HUES48 (cell line): ENCODE measurements at regions not wholly inside any gene's neighbourhood (a gene's known extent, or its start where the extent isn't known, plus 50 kb on each side); places are given as distances from the start of the nearest gene placed in this dataset.

Source experiments
- H3K27ac ChIP-seq: one replicate; pipeline ENCODE4 v1.7.0; 2013; ENCODE audit warnings: low read depth, low read length, inconsistent platforms
- H3K27me3 ChIP-seq: 2 replicates; pipeline ENCODE4 v1.6.1; 2013; ENCODE audit warnings: mild to moderate bottlenecking, low read length; ENCODE audit not compliant: control insufficient read depth, insufficient read depth
- H3K36me3 ChIP-seq: 2 replicates; pipeline ENCODE4 v1.6.1; 2013; ENCODE audit warnings: low read length; ENCODE audit not compliant: control insufficient read depth, insufficient read depth
- H3K4me1 ChIP-seq: 2 replicates; pipeline ENCODE4 v1.6.1; 2013; ENCODE audit warnings: mild to moderate bottlenecking, low read length; ENCODE audit not compliant: control insufficient read depth, insufficient read depth
- H3K4me3 ChIP-seq: 2 replicates; pipeline ENCODE4 v1.5.1; 2013; ENCODE audit warnings: mild to moderate bottlenecking, low read depth, low read length
- H3K9ac ChIP-seq: 2 replicates; pipeline ENCODE4 v1.6.1; 2013; ENCODE audit warnings: mild to moderate bottlenecking, low read depth, low read length, moderate library complexity
- H3K9me3 ChIP-seq: 2 replicates; pipeline ENCODE4 v1.6.1; 2013; ENCODE audit warnings: low read length; ENCODE audit not compliant: control insufficient read depth, insufficient read depth

DNA sequence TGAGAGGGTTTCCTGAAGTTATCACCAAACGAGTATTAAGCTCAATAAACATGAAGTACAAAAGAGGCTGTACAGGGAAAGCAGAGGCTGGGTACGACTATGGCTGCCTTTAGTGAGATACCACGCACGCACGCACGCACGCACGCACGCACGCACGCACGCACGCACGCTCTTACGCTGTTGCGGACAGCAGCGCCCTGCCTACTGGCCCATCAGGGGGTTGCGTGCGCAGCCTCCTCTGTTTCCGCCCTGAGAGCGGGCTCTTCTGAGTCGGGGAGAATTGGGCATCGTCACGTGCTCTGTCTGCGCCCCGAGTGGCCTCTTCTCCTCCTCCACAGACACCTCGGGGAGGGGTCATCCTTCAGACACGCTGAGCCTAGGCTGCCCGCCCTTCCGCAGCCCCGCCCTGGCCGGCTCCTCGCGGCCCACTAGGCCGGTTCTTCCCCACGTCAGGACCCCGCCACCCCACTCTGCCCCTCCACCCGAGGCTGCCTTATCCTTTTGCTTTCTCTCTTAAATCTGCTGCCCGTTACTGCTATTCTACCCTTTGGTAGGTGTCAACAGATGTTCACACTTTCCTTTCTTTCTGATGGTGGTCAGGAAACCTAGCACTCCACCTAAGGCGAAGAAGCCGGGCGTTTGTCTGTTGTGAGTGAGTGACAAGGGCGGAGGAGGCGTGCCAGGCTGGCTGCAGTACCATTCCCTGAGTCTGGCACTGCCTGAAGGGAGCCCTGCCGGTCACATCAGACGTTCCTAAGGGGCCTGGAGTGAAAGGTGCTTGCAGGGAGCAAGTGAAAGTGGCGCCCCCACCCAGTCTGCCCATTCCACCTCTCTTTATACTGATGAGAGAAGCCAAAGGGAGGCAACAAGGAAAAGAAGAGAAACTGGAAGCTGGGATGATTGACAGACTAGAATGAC lies 300.4 kb upstream of the B3GAT1 start:
- no peaks in the 10 kb centered on the region for H3K27me3 ChIP-seq
- H3K4me1 ChIP-seq, result no peaks in the 10 kb centered on the region
- H3K27ac ChIP-seq, result no peak overlapping the region
- H3K4me3 ChIP-seq, result no peak overlapping the region
- no peak overlapping the region for H3K9ac ChIP-seq
- H3K36me3 ChIP-seq, result no peaks in the 10 kb centered on the region
- no peaks in the 10 kb centered on the region for H3K9me3 ChIP-seq

DNA sequence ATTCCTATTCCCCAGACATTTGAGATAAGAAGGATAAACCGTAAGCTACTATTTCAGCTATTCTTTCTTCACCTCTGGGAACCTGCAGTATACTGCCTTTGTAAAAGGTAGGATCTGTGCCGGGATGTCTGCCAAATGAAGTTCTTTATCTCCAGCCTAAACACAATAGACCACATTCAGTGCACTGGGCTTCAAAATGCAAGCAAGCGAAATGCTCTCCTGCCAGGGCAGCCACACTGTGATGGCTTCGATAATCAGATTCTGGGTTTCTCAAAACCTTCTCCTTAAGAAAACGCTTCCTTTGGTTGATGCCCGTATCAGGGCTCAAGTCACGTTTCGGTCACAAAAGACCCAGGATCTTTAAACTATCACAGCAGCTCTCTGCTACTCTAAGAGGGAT lies 299.5 kb upstream of the B3GAT1 start:
- H3K4me3 ChIP-seq, result no peak overlapping the region
- no peaks in the 10 kb centered on the region for H3K36me3 ChIP-seq
- H3K27me3 ChIP-seq, result no peaks in the 10 kb centered on the region
- no peaks in the 10 kb centered on the region for H3K9me3 ChIP-seq
- no peak overlapping the region for H3K27ac ChIP-seq
- no peak overlapping the region for H3K9ac ChIP-seq
- no peaks in the 10 kb centered on the region for H3K4me1 ChIP-seq

GRCh38 chr11:134710861-134711407 lies 298.9 kb upstream of the B3GAT1 start:
- H3K4me1 ChIP-seq, result no peaks in the 10 kb centered on the region
- H3K9ac ChIP-seq, result no peak overlapping the region
- H3K27ac ChIP-seq, result no peak overlapping the region
- H3K27me3 ChIP-seq, result no peaks in the 10 kb centered on the region
- no peaks in the 10 kb centered on the region for H3K9me3 ChIP-seq
- no peaks in the 10 kb centered on the region for H3K36me3 ChIP-seq
- H3K4me3 ChIP-seq, result no peak overlapping the region

- no peaks in the 10 kb centered on the region for H3K9me3 ChIP-seq
- H3K27ac ChIP-seq, result no peak overlapping the region
- H3K9ac ChIP-seq, result no peak overlapping the region
- no peaks in the 10 kb centered on the region for H3K36me3 ChIP-seq
- no peak overlapping the region for H3K4me3 ChIP-seq
- no peaks in the 10 kb centered on the region for H3K4me1 ChIP-seq
- no peaks in the 10 kb centered on the region for H3K27me3 ChIP-seq
Observed at GRCh38 chr11:134705858-134706257, 293.8 kb upstream of the B3GAT1 start.

DNA sequence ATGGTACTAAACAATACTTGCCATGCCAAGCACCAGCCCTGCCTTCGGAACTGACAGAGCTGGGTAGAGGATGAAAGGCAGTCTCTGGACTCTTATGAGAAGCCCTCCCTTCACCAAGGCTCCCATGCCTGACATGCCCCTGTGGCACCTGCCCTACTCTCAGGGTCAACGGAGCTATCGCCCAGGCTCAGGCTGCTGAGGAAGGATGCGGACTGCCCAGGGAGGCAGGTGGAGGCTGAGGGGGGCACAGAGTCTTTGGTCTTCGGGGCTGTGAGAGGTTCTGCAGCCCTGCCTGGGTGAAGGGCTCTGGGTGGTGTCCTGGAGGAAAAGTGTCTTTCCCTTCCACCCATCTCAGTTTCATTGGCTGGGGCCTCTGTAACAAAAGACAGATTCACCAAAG lies 290.8 kb upstream of the B3GAT1 start:
- Histone ChIP-seq H3K27me3 (no peaks in the 10 kb centered on the region), H3K4me1 (no peaks in the 10 kb centered on the region), H3K36me3 (no peaks in the 10 kb centered on the region), H3K9me3 (no peaks in the 10 kb centered on the region), H3K4me3 (no peak overlapping the region), H3K9ac (no peak overlapping the region), H3K27ac (no peak overlapping the region)

- no peak overlapping the region for H3K4me3 ChIP-seq
- H3K27ac ChIP-seq, result no peak overlapping the region
- H3K9me3 ChIP-seq, result no peaks in the 10 kb centered on the region
- H3K27me3 ChIP-seq, result no peaks in the 10 kb centered on the region
- H3K4me1 ChIP-seq, result no peaks in the 10 kb centered on the region
- no peaks in the 10 kb centered on the region for H3K36me3 ChIP-seq
- no peak overlapping the region for H3K9ac ChIP-seq
Observed at GRCh38 chr11:134701564-134702165, 289.6 kb upstream of the B3GAT1 start.

DNA sequence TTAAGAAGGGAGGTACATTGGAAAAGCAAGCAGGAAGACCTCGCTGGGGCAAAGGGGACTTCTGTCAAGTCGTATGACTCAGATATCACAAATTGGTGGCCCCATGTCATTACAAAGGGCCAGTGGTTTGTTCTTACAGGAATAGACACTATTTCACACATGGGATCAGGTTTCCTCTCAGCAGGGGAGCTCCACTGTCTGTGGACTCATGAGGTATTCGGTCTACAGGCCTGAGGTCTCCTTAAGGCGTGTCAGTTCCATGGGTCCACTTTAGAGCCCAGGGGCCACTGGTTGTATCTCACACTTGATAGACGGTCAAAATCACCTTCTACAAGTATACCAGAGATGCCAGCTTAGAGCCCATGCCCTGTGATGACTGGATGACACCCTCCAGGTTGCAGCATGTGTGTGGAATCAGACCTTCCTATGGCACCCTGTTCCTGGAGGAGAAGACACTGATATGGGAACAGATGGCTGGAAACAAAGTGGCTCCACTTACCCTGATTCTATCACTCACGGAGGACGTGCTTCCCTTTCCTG lies 288.1 kb upstream of the B3GAT1 start:
- no peak overlapping the region for H3K27ac ChIP-seq
- H3K4me3 ChIP-seq, result no peak overlapping the region
- H3K9me3 ChIP-seq, result no peaks in the 10 kb centered on the region
- no peaks in the 10 kb centered on the region for H3K36me3 ChIP-seq
- no peak overlapping the region for H3K9ac ChIP-seq
- H3K27me3 ChIP-seq, result no peaks in the 10 kb centered on the region
- H3K4me1 ChIP-seq, result no peaks in the 10 kb centered on the region

DNA sequence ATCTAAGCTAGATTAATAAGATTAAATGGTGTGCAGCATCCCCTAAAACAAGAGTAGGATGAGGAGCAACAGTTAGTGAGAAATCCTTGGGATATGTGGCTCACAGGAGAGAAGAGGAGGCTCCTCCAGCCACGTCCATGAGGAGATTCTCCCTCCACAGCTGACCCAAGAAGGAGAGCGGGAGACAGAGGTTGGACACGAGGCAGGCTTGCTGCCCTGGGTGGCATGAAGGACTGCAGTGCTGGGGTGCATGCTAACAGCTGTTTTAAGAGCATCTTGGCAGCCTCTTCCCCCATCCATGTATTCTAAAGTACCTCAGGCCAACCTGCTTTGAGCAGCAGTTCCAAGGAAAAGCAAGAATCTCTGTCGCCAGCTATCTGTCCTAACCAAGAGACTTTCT lies 284.4 kb upstream of the B3GAT1 start:
- Histone ChIP-seq H3K36me3 (no peaks in the 10 kb centered on the region), H3K9ac (no peak overlapping the region), H3K9me3 (no peaks in the 10 kb centered on the region), H3K27ac (no peak overlapping the region), H3K27me3 (no peaks in the 10 kb centered on the region), H3K4me1 (no peaks in the 10 kb centered on the region), H3K4me3 (no peak overlapping the region)

- Histone ChIP-seq H3K27ac (no peak overlapping the region), H3K4me3 (no peak overlapping the region), H3K9me3 (no peaks in the 10 kb centered on the region), H3K27me3 (no peaks in the 10 kb centered on the region), H3K36me3 (no peaks in the 10 kb centered on the region), H3K9ac (no peak overlapping the region), H3K4me1 (no peaks in the 10 kb centered on the region)
Observed at GRCh38 chr11:134691985-134692384, 279.9 kb upstream of the B3GAT1 start.

- no peaks in the 10 kb centered on the region for H3K36me3 ChIP-seq
- no peak overlapping the region for H3K9ac ChIP-seq
- no peaks in the 10 kb centered on the region for H3K27me3 ChIP-seq
- H3K4me3 ChIP-seq, result no peak overlapping the region
- H3K27ac ChIP-seq, result no peak overlapping the region
- no peaks in the 10 kb centered on the region for H3K4me1 ChIP-seq
- no peaks in the 10 kb centered on the region for H3K9me3 ChIP-seq
Observed at GRCh38 chr11:134691295-134691873, 279.3 kb upstream of the B3GAT1 start.

DNA sequence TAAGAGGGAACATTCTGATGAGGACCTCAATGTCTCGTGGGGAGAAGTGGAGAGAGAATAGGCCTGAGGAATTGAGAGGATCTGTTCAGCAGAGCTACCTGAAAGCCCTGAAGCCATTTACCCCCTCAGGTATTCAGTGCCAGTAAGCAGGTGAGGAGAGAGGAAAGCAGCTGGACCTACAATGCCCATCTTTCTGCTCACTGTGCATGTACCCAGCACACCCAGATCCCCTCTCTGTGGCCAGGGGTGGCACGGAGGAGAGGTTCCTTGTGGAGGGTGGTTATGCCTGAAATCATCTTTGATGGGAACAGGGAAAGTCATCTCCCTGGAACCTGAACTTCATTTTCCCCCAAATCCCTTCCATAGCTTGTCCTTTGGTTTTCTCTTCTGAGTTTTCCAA lies 277.8 kb upstream of the B3GAT1 start:
- no peak overlapping the region for H3K27ac ChIP-seq
- no peak overlapping the region for H3K9ac ChIP-seq
- no peaks in the 10 kb centered on the region for H3K27me3 ChIP-seq
- H3K4me1 ChIP-seq, result no peaks in the 10 kb centered on the region
- no peaks in the 10 kb centered on the region for H3K9me3 ChIP-seq
- no peak overlapping the region for H3K4me3 ChIP-seq
- no peaks in the 10 kb centered on the region for H3K36me3 ChIP-seq
